ENCODE measurements at regions not wholly inside any gene's neighbourhood (a gene's known extent, or its start where the extent isn't known, plus 50 kb on each side); places are given as distances from the start of the nearest gene placed in this dataset.

GRCh38 chr5:57696825-57697570, 214.4 kb upstream of the ACTBL2 start:
- peaks cover 26% of the 10 kb centered on the region for H3K4me1 Mint-ChIP-seq
- Histone ChIP-seq H3K4me2 (peak overlapping the region; percentile 32), H3K4me1 (peaks cover 25% of the 10 kb centered on the region), H3F3A (ENCODE audit: low read depth) (no peaks in the 10 kb centered on the region), H3K27ac (no peak overlapping the region), H3K36me3 (no peaks in the 10 kb centered on the region), H4K20me1 (ENCODE audit: low read depth) (no peaks in the 10 kb centered on the region), H3K9ac (no peak overlapping the region), H3K27me3 (no peaks in the 10 kb centered on the region), H3K79me2 (ENCODE audit: low read depth) (no peaks in the 10 kb centered on the region), H3K4me3 (no peak overlapping the region), H3K9me3 (ENCODE audit: low read depth) (no peaks in the 10 kb centered on the region), H2AFZ (replicated peaks) (no peak overlapping the region)
- no peak for DNase-seq (ENCODE audit: low spot score)
- TF ChIP-seq CTCF (IDR thresholded peaks at IDR 0.05) = no peak
- TF ChIP-seq EZH2 (IDR thresholded peaks at IDR 0.05) = no peak
- no peak for TF ChIP-seq EZH2phosphoT487 (IDR thresholded peaks at IDR 0.05)
- H3K27ac Mint-ChIP-seq = peak overlapping the region; percentile 62
- H3K4me3 Mint-ChIP-seq = no peak overlapping the region
- H3K9me3 Mint-ChIP-seq = no peaks in the 10 kb centered on the region
- peaks cover 2% of the 10 kb centered on the region for H3K27me3 Mint-ChIP-seq (ENCODE audit: insufficient read depth, low read depth)
- H3K36me3 Mint-ChIP-seq = peaks cover 3% of the 10 kb centered on the region

GRCh38 chr5:57696389-57696769, 213.8 kb upstream of the ACTBL2 start:
- H3K27ac Mint-ChIP-seq = peak overlapping the region; percentile 62
- H3K4me3 ChIP-seq = no peak overlapping the region

GRCh38 chr5:57695706-57696388, 213.2 kb upstream of the ACTBL2 start:
- Histone ChIP-seq H3K4me1 (peaks cover 32% of the 10 kb centered on the region), H3K36me3 (no peaks in the 10 kb centered on the region), H3K27me3 (no peaks in the 10 kb centered on the region), H3K4me2 (peak overlapping the region; percentile 32), H3K4me3 (no peak overlapping the region), H3F3A (ENCODE audit: low read depth) (no peaks in the 10 kb centered on the region), H3K79me2 (ENCODE audit: low read depth) (no peaks in the 10 kb centered on the region), H4K20me1 (ENCODE audit: low read depth) (no peaks in the 10 kb centered on the region), H2AFZ (replicated peaks) (peak overlapping the region; percentile 43), H3K9me3 (ENCODE audit: low read depth) (no peaks in the 10 kb centered on the region), H3K9ac (no peak overlapping the region), H3K27ac (no peak overlapping the region)
- DNase-seq (ENCODE audit: low spot score) = no peak
- Mint-ChIP-seq H3K27ac (peak overlapping the region; percentile 42), H3K4me1 (peaks cover 37% of the 10 kb centered on the region), H3K27me3 (ENCODE audit: insufficient read depth, low read depth) (peaks cover 3% of the 10 kb centered on the region), H3K4me3 (no peak overlapping the region), H3K36me3 (peaks cover 3% of the 10 kb centered on the region), H3K9me3 (no peaks in the 10 kb centered on the region)
- TF ChIP-seq EZH2 (IDR thresholded peaks at IDR 0.05) (no peak), EZH2phosphoT487 (IDR thresholded peaks at IDR 0.05) (no peak), CTCF (IDR thresholded peaks at IDR 0.05) (no peak)

More at GRCh38 chr5:57696389-57696769, 213.8 kb upstream of the ACTBL2 start:
- Histone ChIP-seq H3K4me2 (peak overlapping the region; percentile 32), H3K4me1 (peaks cover 27% of the 10 kb centered on the region), H3K36me3 (no peaks in the 10 kb centered on the region), H3K79me2 (ENCODE audit: low read depth) (no peaks in the 10 kb centered on the region), H3K27ac (no peak overlapping the region), H3K9ac (no peak overlapping the region), H3K27me3 (no peaks in the 10 kb centered on the region), H3K9me3 (ENCODE audit: low read depth) (no peaks in the 10 kb centered on the region), H4K20me1 (ENCODE audit: low read depth) (no peaks in the 10 kb centered on the region), H2AFZ (replicated peaks) (peak overlapping the region; percentile 43), H3F3A (ENCODE audit: low read depth) (no peaks in the 10 kb centered on the region)
- Mint-ChIP-seq H3K4me3 (no peak overlapping the region), H3K27me3 (ENCODE audit: insufficient read depth, low read depth) (peaks cover 2% of the 10 kb centered on the region), H3K4me1 (peaks cover 32% of the 10 kb centered on the region), H3K36me3 (peaks cover 3% of the 10 kb centered on the region), H3K9me3 (no peaks in the 10 kb centered on the region)
- TF ChIP-seq EZH2 (IDR thresholded peaks at IDR 0.05) = no peak
- TF ChIP-seq EZH2phosphoT487 (IDR thresholded peaks at IDR 0.05) = no peak
- TF ChIP-seq CTCF (IDR thresholded peaks at IDR 0.05) = no peak
- DNase-seq (ENCODE audit: low spot score) = peak; percentile 43
